IPS-NIHi7 (cell line): ENCODE measurements at regions not wholly inside any gene's neighbourhood (a gene's known extent, or its start where the extent isn't known, plus 50 kb on each side); places are given as distances from the start of the nearest gene placed in this dataset.

Experiments used
- DNase-seq: peaks from one replicate; pipeline ENCODE4 v3.0.0; 2012; ENCODE audit warnings: mixed read lengths; ENCODE audit errors: extremely low spot score

- DNase-seq = no peak
These were observed 95.8 kb downstream of the BDNF start for GRCh38 chr11:27604416-27604815.

- DNase-seq = no peak
These were observed 96.8 kb downstream of the BDNF start for GRCh38 chr11:27603376-27603990.

DNA sequence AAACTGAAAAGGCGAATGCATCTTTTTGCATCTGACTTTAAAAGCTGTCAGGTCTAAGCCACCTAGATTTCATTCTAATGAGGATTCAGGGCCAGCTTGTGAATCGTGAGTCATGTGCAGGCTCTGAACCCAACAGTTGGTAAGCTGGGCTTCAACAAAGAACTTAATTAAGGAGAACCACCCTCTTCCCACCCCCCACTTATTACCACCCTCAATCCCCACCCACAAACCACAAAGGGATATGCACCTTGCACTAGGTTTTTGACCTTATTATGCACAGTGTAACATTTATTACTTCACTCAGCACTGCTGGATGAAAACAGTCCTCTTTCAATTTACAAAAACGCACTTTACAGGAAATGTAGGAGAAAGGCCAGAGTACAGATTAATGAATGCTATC is 94.1 kb upstream of the LIN7C start:
- DNase-seq = no peak

- peak; percentile 43 for DNase-seq
These were observed 92.6 kb upstream of the LIN7C start for GRCh38 chr11:27599217-27599616.

GRCh38 chr11:27596802-27597201 is 90.2 kb upstream of the LIN7C start:
- no peak for DNase-seq

GRCh38 chr11:27596388-27596787 is 89.8 kb upstream of the LIN7C start:
- DNase-seq = peak; percentile 18

DNA sequence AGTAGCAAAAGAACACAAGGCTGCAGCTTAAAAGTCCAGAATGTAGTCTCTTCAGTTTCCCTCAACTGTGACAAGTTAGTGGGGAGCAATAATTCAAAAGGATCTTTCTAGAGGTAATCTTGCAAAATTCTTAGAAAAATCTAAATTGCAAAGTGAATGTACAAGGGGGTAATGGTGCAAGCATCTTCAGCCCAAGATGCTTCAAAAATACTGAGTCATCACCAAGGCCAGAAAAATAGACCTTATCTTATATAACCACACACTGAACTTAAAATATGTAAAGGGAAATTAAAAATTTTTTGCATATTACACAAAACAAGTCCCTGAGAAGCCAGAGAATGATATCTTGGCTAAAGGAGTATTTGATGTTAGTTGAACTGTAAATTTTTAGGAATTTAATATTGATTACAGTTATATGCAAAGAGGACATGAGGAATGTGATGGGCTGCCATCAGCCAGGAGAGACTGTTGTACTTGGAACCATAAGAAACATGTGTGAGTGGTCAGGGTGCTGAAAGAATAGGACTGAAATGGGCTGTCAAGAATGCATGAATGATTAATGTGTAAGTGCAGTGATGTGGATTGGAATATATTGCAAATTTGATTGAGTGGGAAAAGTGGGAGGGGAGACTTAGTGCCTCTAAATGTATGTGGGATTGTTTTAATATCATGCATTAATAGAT is 85.7 kb upstream of the LIN7C start:
- DNase-seq = no peak

DNA sequence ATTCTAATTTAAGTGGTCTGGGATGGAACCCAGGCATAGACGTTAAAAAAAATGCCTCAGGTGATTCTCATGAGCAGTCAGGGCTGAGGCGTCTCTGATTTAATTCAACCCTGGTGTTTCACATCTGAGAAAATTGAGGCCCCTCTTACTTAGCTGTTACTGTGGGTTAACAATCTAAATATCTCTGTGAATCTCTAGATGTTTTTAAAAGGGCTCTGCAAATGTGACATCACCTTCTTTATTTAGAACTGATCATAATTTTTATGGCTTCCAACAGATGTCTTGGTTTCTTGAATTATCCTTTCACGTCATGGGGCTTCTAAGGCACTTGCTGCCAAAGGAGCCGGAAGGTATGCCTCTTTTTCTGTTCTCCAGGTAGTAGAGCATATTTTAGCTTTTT is 76.1 kb upstream of the LIN7C start:
- no peak for DNase-seq

- no peak for DNase-seq
These were observed 67.8 kb upstream of the LIN7C start for GRCh38 chr11:27574342-27574741.

- no peak for DNase-seq
These were observed 66.5 kb upstream of the LIN7C start for GRCh38 chr11:27573024-27573423.

DNA sequence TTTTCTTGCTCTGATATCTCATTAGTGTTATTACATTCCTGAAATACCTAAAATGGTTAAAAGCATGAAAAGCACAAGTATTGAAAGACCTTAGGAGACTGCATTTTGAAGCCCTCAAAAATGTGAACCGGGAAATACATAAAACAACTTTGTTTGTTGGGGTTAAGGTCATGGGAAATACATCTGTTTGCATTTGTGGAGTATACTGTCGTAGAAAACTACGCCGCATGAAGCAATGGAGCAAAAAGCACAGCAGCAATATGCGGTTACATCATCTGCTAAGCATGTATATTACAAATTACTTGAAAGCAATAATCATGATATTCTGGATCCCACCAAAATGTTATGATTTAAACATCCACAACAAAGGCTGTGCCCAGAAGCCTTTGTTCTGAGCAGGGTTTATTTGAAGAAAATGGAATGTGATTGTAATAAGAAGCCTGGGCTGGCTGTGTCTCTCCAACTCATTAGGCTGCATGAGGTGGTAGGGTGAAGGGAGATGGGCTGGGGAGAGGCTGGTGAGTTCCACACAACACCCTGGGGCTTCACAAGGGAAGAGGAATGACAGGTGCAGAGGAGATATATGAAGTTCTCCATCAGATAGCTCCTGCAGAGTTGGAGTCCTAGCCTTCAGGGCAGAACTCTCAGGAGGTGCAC is 64.7 kb upstream of the LIN7C start:
- peak; percentile 16 for DNase-seq

DNA sequence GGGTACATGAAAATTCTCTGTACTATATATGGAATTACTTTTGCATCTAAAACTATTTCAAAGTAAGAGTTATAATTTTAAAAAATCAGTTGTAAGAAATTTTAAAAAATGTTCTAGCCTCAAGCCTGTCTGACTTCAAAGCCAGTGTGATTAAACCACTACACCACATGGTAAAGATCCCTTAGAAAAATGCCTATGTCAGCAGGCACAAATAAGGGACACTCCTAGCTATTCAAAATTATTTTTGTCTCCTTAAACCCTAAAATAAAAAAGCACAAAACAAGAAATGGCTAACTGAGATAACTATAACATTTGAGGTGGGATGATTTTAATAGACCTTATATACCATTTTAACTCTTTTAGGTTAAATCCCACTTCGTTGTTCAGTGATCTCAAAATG is 64.0 kb upstream of the LIN7C start:
- DNase-seq = no peak

DNA sequence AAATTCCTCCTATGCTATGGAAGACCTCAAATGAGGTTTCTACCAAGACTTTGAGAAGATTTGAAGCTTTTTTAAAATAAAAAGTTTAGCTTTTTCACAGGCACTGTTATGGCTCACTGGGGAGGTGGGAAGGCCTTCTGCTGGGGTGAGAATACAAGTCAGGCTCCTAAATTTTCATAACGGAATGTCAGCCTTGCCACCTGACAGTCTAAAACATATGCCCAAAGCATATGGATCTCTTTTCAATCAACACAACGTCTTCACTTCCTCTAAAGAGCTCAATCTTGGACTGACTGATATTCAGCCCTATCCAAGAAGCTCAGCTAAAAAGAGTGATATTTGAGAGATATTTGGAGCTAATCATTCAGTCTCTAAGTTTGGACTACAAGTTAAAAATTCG is 57.1 kb upstream of the LIN7C start:
- no peak for DNase-seq

GRCh38 chr11:27563201-27563600 is 56.6 kb upstream of the LIN7C start:
- no peak for DNase-seq

DNA sequence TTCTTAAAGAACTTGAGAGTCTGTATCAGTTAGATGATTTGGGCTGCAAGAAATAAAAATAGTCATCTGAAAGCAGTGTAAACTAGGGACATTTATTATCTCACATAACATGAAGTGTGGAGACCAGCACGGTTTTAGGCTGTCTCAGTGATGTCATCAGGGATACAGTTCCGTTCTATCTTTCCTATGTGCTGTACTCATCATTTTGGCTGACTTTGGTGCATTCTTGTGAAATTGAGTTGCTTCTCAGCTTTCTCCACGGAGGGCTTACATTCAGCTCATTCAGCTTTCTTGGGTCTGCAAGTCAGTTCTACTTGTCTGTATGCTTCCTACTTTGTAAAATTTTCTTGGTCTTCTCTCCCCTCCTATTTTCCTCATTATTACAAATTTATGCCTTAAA is 51.8 kb upstream of the LIN7C start:
- no peak for DNase-seq

- no peak for DNase-seq
These were observed 50.7 kb upstream of the LIN7C start for GRCh38 chr11:27557226-27557625.
